ENCODE measurements at regions not wholly inside any gene's neighbourhood (a gene's known extent, or its start where the extent isn't known, plus 50 kb on each side); places are given as distances from the start of the nearest gene placed in this dataset.

DNA sequence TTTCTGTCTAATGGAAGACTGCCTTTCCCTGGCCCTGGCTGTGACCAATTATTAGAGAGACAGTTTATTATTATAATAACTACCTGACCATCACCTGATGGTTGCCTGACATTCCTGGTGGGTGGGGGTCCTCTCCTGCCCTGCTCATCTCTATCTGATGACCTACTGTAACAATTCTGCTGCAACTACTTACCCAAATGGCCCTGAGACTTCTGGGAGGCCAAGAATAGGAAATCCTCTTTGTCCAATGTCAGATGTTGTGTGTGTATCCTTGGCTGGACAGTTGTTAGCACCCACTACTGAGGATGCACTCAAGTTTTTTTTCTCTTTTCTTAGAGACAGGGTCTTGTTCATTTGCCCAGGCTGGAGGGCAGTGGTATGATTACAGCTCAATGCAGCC lies 110.3 kb downstream of the DDX1 start:
- DNase-seq = no peak

DNA sequence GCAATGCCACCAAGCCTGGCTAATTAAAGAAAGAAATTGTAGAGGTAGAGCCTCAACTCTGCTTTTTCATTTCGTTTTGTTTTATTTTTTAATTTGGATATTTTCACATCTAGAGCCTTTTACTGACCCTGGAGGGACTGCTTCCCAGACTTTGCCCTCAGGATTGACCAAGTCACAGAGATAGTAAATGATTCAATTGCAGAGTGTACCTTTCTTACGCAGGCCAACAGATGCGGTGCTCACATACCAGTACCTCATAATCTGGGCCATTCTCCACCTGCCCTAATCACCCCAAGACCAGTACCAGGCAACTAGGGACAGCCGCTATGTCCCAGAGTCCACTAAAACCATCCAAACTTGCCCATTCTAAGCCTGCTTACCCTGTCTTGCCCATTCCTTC lies 110.8 kb downstream of the DDX1 start:
- no peak for DNase-seq

DNA sequence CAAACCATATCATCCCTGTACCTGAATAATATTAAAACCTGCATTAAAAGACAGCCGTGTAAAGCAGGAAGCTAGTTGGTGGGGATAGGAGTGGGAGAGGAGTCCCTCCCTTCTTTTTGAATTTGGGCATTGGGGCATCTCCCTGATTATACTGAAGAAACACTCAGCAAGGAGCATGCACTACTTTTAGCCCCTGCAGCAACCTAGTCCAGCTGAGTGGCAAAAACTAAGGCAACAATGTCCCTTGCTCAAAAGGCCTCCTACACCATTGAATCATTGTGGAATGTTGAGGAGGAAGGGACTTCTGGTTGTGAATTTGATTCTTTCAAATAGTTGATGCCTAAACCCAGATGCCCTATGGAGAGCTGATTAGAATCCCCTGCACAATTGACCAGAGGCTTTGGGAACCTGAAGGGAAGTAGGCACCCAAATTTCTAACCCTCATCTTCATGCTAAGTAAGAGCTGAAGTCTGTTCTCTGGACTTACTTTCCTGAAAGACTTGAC lies 111.7 kb downstream of the DDX1 start:
- no peak for DNase-seq

DNA sequence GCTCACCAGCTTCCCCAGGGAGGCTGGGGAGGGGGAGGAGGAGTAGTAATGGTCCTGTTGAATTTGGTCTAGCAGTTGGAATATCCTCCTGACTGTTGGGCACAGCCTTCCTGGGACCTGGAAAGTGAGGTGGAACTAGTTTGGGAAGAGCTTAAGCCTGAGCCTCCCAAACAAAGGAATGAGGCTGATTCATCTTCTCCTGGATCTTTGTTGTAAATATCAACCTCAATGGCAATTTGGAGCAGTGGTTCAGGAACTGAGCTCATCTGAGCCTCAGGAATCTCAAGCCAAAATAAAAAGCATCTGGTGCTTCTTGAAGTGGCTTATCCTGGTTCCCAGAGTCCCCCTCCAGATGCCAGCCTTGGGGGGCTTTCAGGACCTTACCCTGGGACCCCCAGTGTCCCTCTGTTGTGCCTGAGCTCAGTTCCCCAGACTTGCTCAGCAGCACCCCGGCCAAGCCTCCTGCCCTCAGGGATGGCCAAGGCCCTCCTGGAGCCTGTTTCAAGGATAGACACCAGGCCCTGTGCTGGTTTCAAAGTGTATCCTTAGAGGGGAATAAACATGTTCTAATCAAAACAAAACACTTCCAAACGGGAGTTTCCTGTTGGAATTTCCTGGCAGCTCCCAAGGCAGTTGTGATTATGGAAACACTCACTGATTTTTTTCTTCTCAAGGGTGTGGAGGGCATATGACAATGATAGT lies 112.6 kb downstream of the DDX1 start:
- no peak for DNase-seq

DNA sequence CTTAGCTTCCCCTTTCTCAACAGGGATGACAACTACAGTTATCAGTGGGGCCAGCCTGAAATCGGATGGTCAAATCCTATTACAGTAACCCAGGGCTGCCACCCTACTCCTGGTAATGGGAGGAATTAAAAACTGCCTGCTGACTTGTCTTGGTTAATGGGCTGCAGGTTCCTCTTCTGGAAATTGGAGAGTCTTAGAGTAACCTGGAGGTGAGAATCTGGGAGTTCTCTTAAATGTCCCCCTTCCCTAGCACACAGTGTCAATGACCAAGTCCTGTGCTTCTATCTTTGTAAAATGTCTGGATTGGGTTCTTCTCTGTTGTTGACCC lies 113.1 kb downstream of the DDX1 start:
- DNase-seq = no peak

DNA sequence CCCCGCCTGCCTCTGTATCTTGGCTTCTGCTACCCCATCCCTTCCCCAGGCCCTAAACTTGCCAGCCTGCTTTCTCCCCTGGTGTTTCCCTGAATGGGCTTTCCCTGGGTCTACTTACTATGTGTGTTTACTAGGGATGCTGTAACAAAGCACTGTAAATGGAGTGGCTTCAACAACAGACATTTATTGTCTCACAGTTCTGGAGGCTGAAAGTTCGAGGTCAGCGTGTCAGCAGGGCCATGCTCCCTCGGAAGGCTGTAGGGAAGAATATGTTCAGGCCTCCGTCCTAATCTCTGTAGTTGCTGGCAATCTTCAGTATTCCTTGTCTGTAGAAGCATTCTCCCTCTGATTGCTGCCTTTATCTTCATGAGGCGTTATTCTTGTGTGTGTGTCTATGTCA lies 113.6 kb downstream of the DDX1 start:
- no peak for DNase-seq

DNA sequence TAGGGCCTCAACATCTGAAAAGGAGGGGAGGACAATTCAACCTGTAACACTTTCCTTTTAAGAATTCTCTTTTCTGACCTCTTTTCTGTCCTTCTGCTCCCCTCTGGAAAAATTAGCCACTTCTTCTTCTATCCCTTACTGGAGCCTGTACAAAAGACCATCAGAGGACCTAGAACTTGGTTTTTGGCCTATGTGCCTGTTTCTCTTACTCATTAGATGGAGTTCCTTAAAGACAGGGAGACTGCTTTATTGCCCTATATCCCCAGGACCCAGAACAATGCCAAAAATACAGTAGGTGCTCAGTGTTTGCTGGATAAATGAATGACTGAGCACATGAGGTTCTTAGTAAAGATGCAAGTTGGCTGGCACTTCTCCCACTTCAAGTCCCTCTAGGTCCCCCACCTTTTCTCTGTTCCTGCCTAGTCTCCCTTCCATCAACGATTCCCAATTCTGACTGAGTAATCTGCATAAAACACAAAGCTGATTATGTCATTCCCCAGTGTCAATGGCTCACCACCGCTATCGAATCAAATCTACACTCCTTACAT lies 114.2 kb downstream of the DDX1 start:
- DNase-seq = no peak

DNA sequence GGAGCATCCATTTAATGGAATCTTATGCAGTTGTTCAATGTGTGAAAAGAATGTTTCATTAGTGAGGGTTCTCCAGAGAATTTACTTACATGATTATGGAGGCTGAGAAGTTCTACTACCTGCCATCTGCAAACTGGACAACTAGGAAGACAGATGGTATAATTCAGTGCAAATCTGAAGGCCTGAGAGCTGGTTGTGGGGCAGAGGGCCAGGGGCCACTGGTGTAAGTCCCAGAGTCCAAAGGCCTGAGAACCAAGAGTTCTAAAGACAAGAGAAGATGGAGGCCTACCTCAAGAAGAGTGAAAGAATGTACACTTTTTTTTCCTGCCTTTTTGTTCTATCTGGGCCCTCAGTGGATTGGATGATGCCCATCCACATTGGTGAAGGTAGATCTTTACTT lies 114.8 kb downstream of the DDX1 start:
- no peak for DNase-seq

DNA sequence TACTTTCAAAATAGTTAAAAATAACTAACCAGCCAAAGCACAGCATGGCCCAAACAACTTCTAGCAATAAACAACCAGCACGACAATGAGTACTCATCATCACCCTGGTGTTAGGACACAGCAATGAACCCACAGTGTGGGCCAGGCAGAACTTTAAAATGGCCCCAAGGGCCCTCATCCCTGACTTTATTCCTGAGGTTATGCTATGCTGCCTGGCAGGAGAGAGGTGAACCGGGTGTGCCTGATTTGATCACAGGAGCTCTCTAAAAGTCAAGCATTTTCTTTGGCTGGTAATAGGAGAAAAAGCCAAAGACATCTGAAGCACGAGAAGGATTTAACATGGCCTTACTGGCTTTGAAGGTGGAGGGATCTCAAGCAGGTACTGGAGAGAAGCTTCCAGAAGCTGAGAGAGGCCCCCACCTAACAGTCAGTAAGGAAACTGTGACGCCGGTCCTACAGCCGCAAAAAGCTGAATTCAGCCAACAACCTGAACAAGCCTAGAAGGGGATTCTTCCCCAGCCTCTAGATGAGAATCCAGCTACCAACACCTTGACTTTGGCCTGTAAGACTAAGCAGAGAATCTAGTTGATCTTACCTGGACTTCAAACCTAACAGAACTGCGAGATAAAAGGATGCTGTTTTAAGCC lies 115.4 kb downstream of the DDX1 start:
- DNase-seq = no peak

DNA sequence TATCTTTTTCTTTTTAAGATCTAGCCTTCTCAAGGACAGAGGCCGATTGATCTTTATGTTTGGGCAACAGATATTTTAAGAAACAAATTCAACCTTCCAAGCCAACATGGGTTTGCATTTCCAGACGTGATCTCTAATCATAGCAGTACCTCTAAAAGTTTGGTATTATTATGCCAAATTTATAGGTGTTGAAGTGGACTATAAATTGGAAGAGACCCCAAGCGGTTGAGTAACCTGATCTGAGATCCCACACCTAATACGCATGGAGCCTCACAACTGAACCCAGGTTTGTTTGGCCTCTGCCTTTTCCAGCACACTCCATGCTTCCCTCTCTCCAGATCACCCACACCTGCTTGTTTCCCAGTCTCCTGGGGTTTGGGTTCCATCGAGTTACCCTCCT lies 116.5 kb downstream of the DDX1 start:
- no peak for DNase-seq

DNA sequence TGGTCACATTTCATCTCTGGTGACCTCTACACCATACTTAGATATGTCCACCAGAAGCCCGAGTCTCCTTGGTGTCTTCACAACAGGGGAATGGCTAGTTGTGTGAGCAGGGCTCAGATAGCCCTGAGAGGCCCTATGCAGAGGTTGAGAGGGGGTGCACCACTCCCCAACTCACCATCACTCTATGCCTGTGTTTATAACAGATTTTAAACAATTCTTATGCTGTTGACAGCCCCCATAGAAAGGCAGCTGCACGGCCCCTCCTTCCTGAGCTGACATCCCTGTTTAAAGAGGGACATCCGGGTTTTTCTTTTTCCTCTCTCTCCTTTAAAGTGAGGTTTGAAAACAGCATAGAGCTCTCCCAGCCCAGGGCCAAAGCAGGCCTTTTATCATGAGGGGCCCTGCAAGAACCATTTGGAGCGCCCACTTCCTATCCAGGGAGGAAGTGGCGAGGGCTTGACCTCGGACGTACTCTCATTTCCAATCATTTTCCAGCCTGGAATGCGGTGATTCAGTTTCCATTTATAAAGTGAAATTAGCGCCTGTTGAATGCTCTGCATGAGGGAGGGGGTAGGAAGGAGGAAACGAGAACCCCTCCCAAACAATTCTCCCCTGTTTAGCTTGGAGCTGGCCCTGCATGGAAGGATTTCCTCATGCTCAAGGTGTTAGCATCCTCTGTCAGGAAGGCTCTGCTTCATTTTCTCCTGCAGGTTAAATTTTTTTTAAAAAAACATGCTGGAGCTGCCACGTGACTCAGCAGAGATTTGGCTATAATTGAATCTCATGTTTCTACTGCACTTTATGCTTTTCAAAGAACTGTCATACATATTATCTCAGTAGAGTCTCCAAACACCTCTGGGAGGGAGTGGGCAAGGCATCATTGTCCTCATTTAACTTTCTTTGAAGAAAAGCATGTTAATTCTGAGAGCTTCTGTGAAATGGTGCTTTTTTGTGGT lies 117.5 kb downstream of the DDX1 start:
- no peak for DNase-seq

DNA sequence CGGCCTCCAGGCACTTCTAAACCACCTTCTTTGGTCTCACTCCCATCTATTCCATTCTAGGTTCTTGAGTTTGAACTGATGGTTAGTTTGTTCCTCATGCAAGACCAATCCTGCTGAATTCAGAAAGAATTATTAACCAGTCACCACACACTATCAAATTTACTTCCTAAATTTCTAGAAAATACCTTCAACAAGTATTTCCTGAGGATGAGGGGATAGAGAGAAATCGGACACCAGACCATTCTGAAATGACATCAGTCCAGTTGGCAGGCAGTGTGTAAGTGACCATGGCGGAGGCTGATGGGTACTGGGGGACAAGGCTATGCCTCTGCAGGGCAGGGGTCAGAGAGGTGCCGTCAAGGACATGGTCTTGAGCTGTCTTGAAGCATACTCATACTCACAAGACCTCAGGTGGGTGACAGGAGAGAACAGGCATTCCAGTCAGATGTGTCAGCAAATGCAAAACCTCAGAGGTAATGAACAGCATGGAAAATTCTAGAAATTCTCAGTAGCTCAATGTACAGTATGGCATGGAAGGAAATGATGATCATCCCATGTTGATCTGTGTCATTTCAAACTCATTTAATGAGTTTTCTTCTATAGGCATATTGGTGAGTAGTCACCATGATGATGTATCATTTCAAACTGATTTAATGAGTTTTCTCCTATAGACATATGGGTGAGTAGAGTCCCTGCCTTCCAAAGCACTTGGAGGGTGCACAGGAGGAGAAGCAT lies 119.6 kb downstream of the DDX1 start:
- no peak for DNase-seq

DNA sequence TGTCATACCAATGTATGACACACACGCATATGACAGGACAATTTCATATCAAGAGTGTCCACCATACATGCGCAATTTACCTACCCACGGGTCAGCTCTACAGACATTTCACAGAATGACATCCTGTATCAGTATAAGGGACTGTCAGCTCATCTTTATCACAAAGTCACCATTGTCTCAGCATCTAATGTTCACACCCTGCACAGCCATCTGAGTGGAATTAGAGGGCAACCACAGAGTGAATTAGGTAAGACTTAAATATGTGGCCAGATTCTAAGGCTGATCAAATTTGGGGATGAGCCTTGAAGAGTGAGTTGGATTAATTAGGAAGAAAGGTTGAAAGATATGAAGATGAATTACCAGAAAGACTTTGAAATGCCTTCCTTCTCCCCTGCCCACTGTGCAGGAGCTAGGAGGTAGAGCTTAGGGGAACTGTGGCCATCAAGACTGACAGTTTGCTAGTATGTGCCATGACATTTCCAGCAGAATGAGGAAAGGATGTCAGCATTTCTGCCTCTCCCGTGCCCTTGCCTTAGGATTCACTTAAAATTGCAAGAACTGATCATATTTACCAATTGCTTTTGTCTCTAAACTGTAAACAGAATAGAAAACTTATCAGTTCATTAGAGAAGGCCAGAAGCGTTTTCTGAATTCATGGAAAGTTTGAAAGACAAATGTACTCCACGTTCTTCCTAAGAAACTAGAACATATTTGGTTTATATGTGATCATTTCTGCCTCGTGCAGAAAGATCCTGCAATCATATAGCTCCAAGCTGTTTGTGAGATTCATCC lies 121.1 kb downstream of the DDX1 start:
- DNase-seq = no peak

DNA sequence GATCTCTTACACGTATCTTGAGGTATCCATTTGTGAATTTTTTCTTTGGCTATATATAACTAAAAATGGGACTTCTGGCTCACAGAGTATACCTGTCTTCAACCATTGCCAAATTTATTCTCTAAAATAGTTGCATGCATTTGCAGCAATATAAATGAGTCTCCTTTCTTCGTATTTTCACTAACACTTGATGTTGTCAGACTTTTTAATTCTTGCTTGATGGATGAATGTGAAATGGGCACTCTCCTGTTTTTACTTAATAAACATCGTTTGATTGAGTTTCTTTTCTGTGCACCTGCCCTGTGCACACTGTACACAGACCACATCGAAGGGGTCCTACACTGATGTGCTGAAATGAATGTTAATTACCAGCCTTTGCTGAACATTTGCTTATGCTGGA lies 121.8 kb downstream of the DDX1 start:
- no peak for DNase-seq

DNA sequence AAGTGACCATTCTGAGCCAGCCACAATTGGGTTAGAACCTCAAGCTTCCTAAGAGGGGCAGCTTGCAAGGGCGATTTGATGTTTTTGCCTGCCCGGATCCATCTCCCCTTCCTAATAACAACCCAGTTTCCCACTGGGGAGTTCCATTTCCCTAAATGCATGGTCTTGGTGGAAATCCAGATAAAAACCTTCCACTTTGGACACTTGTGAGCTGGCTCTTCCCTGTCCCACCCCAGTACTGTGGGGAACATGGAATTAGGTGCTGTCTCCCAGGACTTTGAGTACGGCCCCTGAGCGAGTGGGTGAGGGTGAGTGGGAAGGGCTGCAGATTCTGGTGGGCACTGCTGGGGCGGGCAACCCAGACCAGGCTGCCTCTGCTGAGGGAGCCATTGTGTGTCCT lies 122.3 kb downstream of the DDX1 start:
- DNase-seq = no peak

DNA sequence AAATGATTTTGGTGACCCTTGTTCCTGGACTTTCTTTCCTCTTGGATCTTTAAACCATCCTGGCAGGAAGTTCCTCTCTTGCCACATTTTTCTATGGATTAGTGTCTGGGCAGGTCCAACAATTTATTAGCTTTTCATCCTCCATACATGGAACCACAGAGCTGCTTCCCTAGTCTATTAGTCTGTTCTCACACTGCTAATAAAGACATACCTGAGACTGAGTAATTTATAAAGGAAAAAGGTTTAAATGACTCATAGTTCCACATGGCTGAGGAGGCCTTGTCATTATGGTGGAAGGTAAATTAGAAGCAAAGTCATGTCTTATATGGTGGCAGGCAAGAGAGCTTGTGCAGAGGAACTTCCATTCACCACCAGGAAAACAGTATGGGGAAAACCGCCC lies 122.9 kb downstream of the DDX1 start:
- no peak for DNase-seq

DNA sequence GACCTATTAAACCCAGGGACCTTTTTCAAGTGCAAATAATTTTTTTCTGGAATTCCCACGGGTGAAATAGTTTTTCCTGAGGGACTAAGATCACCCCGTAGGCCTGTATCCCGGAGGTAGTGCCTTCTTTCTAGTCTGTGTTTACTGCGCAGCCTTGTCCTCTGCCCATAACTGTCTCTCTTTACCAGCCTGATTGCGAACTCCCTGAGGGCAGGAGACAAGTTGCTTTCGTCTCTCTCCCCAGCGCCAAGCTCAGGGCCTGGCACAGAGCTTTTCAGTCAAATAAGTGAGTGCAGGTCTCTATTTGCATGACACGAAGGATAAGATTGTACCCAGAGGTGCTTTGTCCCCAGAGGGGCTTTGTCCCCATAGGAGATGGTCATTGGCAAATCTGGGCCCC lies 123.9 kb downstream of the DDX1 start:
- DNase-seq = no peak

DNA sequence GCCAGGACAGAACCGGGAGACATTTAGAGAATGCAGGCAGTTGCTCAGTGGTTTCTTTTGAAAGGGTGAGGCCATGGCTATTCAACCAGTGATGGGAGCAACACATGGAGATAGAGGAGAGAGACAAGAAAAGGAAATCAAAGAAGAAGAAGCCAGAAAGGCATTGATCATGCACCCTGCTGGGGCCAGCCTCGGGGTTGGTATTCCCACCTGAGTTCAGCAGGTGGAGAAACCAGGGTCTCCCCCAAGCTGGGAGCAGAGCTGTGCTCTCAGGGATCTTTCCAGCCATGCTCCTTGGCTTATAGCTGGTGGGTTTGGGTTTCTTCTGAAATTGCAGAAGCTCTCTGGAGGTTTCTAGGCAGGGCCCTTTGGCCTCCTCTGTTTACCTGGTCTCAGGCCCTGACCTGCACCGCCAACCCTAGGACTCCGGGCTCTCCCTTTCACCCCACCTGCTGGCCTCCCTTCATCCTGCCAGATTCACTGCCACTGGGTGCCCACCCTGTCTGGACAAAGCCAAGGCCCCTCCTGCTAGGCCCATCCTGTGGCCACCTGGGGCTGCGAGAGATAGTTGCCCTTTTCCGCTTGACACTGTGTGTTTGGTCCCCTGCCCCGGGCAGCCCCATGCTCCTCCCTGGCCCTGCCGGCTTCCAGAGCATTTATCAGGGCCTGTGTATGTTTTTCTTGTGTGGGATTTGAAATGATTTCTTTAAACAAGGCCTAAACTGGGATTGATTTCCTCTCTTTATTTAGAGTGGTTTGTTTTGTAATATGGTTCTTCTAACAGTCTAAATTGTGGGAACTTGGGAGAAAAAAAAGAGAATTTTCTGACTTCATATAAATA lies 126.7 kb downstream of the DDX1 start:
- no peak for DNase-seq

DNA sequence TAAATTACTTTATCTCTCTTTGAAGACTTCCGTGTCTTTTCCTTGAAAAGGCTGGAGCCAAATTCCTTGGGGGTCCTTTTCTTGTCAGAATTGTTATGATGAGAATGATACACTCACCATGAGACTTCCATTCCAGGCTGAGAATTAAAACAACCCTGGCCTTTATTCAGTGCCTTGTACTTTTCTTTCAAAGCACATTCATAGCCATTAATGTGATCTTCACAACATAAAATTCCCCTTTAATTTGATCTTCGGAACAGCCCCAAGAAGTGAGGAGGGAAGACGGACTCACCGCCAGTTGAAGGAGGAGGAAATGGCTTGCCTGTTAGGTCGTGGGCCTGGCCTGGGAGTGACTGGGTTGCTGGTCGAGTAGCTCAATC lies 127.3 kb downstream of the DDX1 start:
- DNase-seq = no peak

DNA sequence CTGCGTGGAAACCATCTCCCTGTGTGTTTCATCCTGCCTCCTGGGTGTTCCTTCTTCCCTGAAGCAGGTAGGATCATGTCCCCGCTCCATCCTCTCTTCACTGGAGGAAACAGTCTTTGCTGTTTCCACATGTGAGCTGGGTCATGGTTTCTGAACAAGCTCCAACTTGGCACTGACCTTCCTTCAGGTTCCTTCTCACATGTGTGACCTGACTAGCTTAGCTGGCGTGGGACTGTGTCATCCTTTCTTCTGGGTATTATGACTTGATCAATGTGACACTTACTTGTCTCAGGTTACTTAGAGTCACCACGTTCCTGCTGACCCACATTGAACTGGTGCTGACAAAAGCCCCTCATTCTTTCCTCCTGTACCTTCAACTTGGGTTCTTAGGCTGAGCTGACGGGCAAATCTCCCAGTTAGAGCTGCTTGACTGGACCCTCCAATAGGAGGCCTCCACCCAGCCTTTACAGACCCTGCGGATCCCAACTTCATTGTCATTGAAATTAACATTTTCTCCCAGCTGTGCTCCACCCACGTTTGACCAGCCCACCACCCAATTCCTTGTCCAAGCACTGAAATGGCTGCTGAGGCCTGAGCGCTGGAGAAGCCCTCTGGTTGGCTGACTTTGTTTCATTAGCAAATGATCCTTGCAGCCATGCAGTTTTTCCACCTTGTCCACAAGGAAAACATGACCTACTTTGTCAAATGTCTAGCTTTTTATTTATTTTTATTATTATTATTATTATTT lies 128.1 kb downstream of the DDX1 start:
- DNase-seq = no peak
